Dendritic cell treated with granulocyte-macrophage colony-stimulating factor and Interleukin-4, amounts not matched to agents 40 ng/mL and 50 ng/mL, for 4 days (primary cell): ENCODE measurements at regions not wholly inside any gene's neighbourhood (a gene's known extent, or its start where the extent isn't known, plus 50 kb on each side); places are given as distances from the start of the nearest gene placed in this dataset.

Experiments used
- H3K27ac Mint-ChIP-seq: one replicate; pipeline ENCODE4 v1.8.0; 2022; ENCODE audit warnings: mild to moderate bottlenecking, mixed read lengths
- H3K27me3 Mint-ChIP-seq: one replicate; pipeline ENCODE4 v1.8.0; 2022; ENCODE audit warnings: mild to moderate bottlenecking, mixed read lengths
- H3K36me3 Mint-ChIP-seq: one replicate; pipeline ENCODE4 v1.8.0; 2022; ENCODE audit warnings: low read depth, mixed read lengths
- H3K4me1 Mint-ChIP-seq: one replicate; pipeline ENCODE4 v1.8.0; 2022; ENCODE audit warnings: low read depth, mixed read lengths
- H3K4me3 Mint-ChIP-seq: one replicate; pipeline ENCODE4 v1.8.0; 2022; ENCODE audit warnings: mild to moderate bottlenecking, moderate library complexity, mixed read lengths
- H3K9me3 Mint-ChIP-seq: one replicate; pipeline ENCODE4 v1.8.0; 2022; ENCODE audit warnings: mixed read lengths
- intact Hi-C: fragments of 100-400 bp; cut with micrococcal nuclease; formaldehyde crosslinking; loops from one replicate; pipeline ENCODE4 v1.15.0; 2022

GRCh38 chr2:67799886-67800285, 262.9 kb downstream of the C1D start:
- intact Hi-C loops = no loop called here
- no peaks in the 10 kb centered on the region for H3K4me1 Mint-ChIP-seq
- no peaks in the 10 kb centered on the region for H3K9me3 Mint-ChIP-seq
- peaks cover 1% of the 10 kb centered on the region for H3K27me3 Mint-ChIP-seq
- no peaks in the 10 kb centered on the region for H3K36me3 Mint-ChIP-seq
- H3K27ac Mint-ChIP-seq = no peak overlapping the region
- H3K4me3 Mint-ChIP-seq = no peak overlapping the region

- H3K27me3 Mint-ChIP-seq = no peaks in the 10 kb centered on the region
- no peaks in the 10 kb centered on the region for H3K36me3 Mint-ChIP-seq
- no peak overlapping the region for H3K4me3 Mint-ChIP-seq
- H3K9me3 Mint-ChIP-seq = peaks cover 5% of the 10 kb centered on the region
- no peak overlapping the region for H3K27ac Mint-ChIP-seq
- H3K4me1 Mint-ChIP-seq = no peaks in the 10 kb centered on the region
- intact Hi-C loops = no loop called here
Observed at GRCh38 chr2:67802291-67802690, 260.5 kb downstream of the C1D start.

GRCh38 chr2:67802824-67803223, 260.0 kb downstream of the C1D start:
- intact Hi-C loops = no loop called here
- H3K4me3 Mint-ChIP-seq = no peak overlapping the region
- H3K4me1 Mint-ChIP-seq = no peaks in the 10 kb centered on the region
- H3K36me3 Mint-ChIP-seq = no peaks in the 10 kb centered on the region
- no peaks in the 10 kb centered on the region for H3K27me3 Mint-ChIP-seq
- H3K27ac Mint-ChIP-seq = no peak overlapping the region
- H3K9me3 Mint-ChIP-seq = peaks cover 10% of the 10 kb centered on the region

- Mint-ChIP-seq H3K36me3 (no peaks in the 10 kb centered on the region), H3K9me3 (peaks cover 48% of the 10 kb centered on the region), H3K27me3 (no peaks in the 10 kb centered on the region), H3K27ac (no peak overlapping the region), H3K4me3 (no peak overlapping the region), H3K4me1 (no peaks in the 10 kb centered on the region)
- intact Hi-C loops = no loop called here
Observed at GRCh38 chr2:67806816-67807215, 256.0 kb downstream of the C1D start.

GRCh38 chr2:67808112-67808511, 254.7 kb downstream of the C1D start:
- no peak overlapping the region for H3K27ac Mint-ChIP-seq
- peaks cover 48% of the 10 kb centered on the region for H3K9me3 Mint-ChIP-seq
- H3K27me3 Mint-ChIP-seq = no peaks in the 10 kb centered on the region
- H3K4me3 Mint-ChIP-seq = no peak overlapping the region
- no peaks in the 10 kb centered on the region for H3K4me1 Mint-ChIP-seq
- intact Hi-C loops = no loop called here
- H3K36me3 Mint-ChIP-seq = no peaks in the 10 kb centered on the region

GRCh38 chr2:67812682-67813081, 250.1 kb downstream of the C1D start:
- Mint-ChIP-seq H3K4me1 (no peaks in the 10 kb centered on the region), H3K4me3 (no peak overlapping the region), H3K27me3 (no peaks in the 10 kb centered on the region), H3K36me3 (no peaks in the 10 kb centered on the region), H3K9me3 (peaks cover 39% of the 10 kb centered on the region), H3K27ac (no peak overlapping the region)
- intact Hi-C loops = no loop called here

GRCh38 chr2:67823726-67824125, 239.1 kb downstream of the C1D start:
- Mint-ChIP-seq H3K4me3 (no peak overlapping the region), H3K27me3 (no peaks in the 10 kb centered on the region), H3K9me3 (peaks cover 8% of the 10 kb centered on the region), H3K27ac (no peak overlapping the region), H3K36me3 (no peaks in the 10 kb centered on the region), H3K4me1 (no peaks in the 10 kb centered on the region)
- intact Hi-C loops = no loop called here

- H3K27me3 Mint-ChIP-seq = no peaks in the 10 kb centered on the region
- intact Hi-C loops = no loop called here
- peaks cover 8% of the 10 kb centered on the region for H3K9me3 Mint-ChIP-seq
- no peak overlapping the region for H3K4me3 Mint-ChIP-seq
- H3K27ac Mint-ChIP-seq = no peak overlapping the region
- no peaks in the 10 kb centered on the region for H3K36me3 Mint-ChIP-seq
- H3K4me1 Mint-ChIP-seq = no peaks in the 10 kb centered on the region
Observed at GRCh38 chr2:67824186-67824585, 238.6 kb downstream of the C1D start.

GRCh38 chr2:67825476-67825875, 237.3 kb downstream of the C1D start:
- intact Hi-C loops = no loop called here
- Mint-ChIP-seq H3K27me3 (no peaks in the 10 kb centered on the region), H3K36me3 (no peaks in the 10 kb centered on the region), H3K9me3 (peaks cover 10% of the 10 kb centered on the region), H3K27ac (no peak overlapping the region), H3K4me3 (no peak overlapping the region), H3K4me1 (no peaks in the 10 kb centered on the region)

GRCh38 chr2:67828066-67828465, 234.7 kb downstream of the C1D start:
- H3K27ac Mint-ChIP-seq = no peak overlapping the region
- peaks cover 17% of the 10 kb centered on the region for H3K9me3 Mint-ChIP-seq
- intact Hi-C loops = no loop called here
- H3K36me3 Mint-ChIP-seq = no peaks in the 10 kb centered on the region
- no peak overlapping the region for H3K4me3 Mint-ChIP-seq
- H3K4me1 Mint-ChIP-seq = no peaks in the 10 kb centered on the region
- no peaks in the 10 kb centered on the region for H3K27me3 Mint-ChIP-seq

GRCh38 chr2:67829470-67829869, 233.3 kb downstream of the C1D start:
- Mint-ChIP-seq H3K4me3 (no peak overlapping the region), H3K27me3 (peaks cover 2% of the 10 kb centered on the region), H3K4me1 (no peaks in the 10 kb centered on the region), H3K9me3 (peaks cover 17% of the 10 kb centered on the region), H3K36me3 (no peaks in the 10 kb centered on the region), H3K27ac (no peak overlapping the region)
- intact Hi-C loops = no loop called here

- intact Hi-C loops = no loop called here
- Mint-ChIP-seq H3K4me1 (no peaks in the 10 kb centered on the region), H3K9me3 (peaks cover 9% of the 10 kb centered on the region), H3K36me3 (no peaks in the 10 kb centered on the region), H3K4me3 (no peak overlapping the region), H3K27me3 (peaks cover 2% of the 10 kb centered on the region), H3K27ac (no peak overlapping the region)
Observed at GRCh38 chr2:67833632-67834031, 229.2 kb downstream of the C1D start.

- Mint-ChIP-seq H3K9me3 (peaks cover 9% of the 10 kb centered on the region), H3K36me3 (no peaks in the 10 kb centered on the region), H3K27ac (no peak overlapping the region), H3K27me3 (peaks cover 2% of the 10 kb centered on the region), H3K4me1 (no peaks in the 10 kb centered on the region), H3K4me3 (no peak overlapping the region)
- intact Hi-C loops = no loop called here
Observed at GRCh38 chr2:67834482-67834881, 228.3 kb downstream of the C1D start.

GRCh38 chr2:67835266-67835665, 227.5 kb downstream of the C1D start:
- intact Hi-C loops = no loop called here
- Mint-ChIP-seq H3K27ac (no peak overlapping the region), H3K36me3 (no peaks in the 10 kb centered on the region), H3K4me3 (no peak overlapping the region), H3K4me1 (no peaks in the 10 kb centered on the region), H3K27me3 (peaks cover 2% of the 10 kb centered on the region), H3K9me3 (peaks cover 8% of the 10 kb centered on the region)

GRCh38 chr2:67836866-67837265, 225.9 kb downstream of the C1D start:
- H3K4me3 Mint-ChIP-seq = no peak overlapping the region
- no peak overlapping the region for H3K27ac Mint-ChIP-seq
- H3K4me1 Mint-ChIP-seq = no peaks in the 10 kb centered on the region
- no peaks in the 10 kb centered on the region for H3K9me3 Mint-ChIP-seq
- intact Hi-C loops = no loop called here
- H3K27me3 Mint-ChIP-seq = peaks cover 2% of the 10 kb centered on the region
- no peaks in the 10 kb centered on the region for H3K36me3 Mint-ChIP-seq
